Hematopoietic multipotent progenitor cell treated with erythropoietin and hydrocortisone succinate and interleukin-3 and kit ligand, for 8 days (in vitro differentiated cells): ENCODE measurements at regions not wholly inside any gene's neighbourhood (a gene's known extent, or its start where the extent isn't known, plus 50 kb on each side); places are given as distances from the start of the nearest gene placed in this dataset.
"Not testable (repeated sequence)": the region's sequence is repeated elsewhere in the genome, so short reads cannot be mapped to it uniquely, and the experiment has no call there.

Experiments
- DNase-seq: peaks from one replicate; pipeline ENCODE4 v3.0.0-alpha.2; 2015

DNA sequence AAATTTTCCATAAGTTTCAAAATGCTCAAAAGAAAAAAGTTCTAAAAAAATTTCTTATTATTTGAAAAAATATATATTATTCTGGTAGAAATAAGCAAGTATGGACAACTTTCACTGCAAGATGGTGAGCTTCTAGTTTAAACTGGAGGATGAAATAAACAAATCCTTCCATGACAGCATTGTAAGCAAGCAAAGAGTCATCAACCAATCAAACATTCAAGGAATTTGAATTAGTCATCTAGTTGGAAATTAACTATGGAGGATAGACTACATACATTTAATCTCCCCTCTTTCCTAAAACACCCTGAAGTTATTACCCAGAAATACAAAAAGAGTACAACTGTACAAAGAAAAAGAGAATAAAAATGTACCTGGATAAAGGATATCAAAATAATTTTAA lies 51.0 kb upstream of the IRX5 start:
- DNase-seq = no peak

DNA sequence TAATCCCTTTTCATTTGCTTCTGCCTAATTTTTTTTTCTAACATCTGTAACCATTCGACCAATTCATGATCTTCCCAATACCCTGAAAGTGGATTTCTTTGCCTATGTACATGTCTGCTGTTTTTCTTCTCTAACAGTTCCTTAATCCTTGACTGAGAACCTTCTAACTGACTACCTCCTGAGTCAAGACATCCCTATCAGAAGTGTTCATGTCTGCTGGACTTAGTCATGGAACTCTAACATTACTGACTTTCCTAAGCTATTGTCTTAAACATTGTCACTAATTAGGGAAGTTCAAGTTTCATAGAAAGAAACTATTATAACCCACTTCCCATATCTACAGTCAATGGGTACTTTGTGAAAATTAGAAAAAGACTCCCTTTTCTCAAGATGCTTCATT lies 52.4 kb upstream of the IRX5 start:
- no peak for DNase-seq

DNA sequence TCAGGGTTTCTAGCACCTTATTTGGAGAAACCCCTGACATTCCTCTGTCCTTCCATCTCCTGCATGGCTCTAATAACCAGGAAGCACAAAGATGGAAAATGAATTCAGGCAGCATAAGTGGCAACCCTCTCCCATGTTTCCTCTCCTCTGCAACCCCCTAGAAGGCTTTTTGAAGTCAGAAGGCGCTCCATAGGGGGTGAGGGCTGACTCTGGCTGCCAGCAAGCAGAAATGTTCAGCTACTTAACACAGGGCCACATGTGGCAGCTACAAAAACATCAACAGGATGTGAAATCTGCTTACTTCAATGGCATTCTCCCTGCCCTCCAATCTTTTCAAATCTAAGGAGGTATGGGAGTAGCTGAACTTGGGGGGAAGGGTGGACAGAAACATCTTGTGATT lies 55.2 kb upstream of the IRX5 start:
- DNase-seq = no peak

DNA sequence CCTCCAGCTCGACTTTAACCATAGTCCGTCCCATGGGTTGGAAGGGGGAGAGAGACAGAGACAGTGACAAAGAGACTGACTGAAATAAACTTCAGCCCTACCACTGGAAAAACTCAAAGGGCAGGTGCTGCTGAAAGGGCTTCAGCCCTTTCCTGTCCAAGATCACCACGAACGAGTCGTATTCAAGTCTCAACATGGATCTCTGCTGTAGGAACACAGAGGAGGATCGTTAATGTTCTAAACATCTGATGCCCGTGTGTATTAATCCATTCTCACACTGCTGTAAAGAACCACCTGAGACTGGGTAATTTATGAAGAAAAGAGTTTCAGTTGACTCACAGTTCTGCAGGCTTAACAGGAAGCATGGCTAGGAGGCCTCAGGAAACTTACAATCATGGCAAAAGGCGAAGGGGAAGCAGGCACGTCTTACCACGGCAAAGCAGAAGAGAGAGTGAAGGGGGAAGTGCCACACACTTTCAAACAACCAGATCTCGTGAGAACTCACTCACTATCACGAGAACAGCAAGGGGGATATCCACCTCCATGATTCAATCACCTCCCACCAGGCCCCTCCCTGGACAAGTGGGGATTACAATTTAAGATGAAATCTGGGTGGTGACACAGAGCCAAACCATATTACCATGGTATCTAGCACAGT lies 56.8 kb upstream of the IRX5 start:
- not testable (repeated sequence) for DNase-seq

DNA sequence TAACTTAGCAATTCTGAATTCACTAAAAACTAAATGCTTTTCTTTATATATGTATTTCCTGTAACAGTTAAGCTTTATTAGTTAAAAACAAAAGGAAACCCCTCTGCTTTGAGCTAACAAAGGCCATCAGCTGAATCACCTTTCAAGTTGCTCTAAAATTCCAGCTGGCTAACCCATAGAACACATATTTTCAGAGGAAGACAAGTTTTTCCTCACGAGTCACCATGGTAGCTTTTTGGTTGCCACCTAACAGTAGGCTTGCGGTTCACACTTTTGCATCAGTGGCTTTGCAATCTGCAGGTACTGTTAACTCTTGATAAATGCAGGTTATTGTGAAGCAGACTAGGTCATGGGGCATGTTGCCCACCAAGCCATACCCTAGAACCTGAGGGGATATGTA lies 57.6 kb upstream of the IRX5 start:
- DNase-seq = no peak

DNA sequence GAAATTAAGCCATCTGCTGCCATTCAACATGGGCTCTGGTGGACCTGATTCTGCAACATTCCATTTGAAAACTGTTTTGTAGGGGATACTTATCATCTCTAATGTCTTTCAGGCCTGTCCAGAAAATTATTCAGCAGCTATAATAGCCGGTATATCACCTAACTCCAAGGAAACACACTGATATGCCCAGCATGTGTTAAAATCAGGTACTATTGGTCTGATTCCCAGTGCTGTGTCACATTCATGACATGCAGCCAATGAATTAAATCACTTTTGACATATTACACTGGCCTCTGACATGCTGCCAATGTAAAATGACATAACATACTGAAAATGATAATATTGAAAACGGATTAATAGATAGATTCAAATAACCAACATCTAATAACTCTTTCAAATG lies 60.5 kb upstream of the IRX5 start:
- no peak for DNase-seq

DNA sequence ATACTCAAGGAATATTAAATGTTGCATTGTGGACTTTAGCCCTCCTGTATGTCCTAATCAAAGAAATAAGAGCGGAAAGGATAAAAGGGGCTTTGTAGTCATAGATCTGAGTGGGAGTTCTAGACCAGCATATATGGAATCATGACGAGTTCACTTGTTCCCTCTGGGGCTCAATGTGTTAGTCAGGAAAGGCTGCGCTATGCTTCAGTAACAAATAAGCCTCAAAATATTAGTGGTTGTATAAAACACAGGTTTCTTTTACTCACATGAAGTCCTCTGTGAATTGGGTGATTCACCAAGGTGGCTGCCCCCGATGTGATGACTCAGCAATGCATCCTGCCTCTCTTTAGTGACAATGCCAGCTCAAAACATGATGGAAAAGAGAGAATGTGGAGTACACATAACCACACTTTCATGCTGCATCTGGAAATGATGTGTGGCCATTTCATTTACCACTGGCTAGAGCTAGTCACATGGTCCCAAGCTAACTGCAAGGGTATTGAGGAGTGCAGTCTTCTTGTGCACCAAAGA lies 63.3 kb upstream of the IRX5 start:
- no peak for DNase-seq

DNA sequence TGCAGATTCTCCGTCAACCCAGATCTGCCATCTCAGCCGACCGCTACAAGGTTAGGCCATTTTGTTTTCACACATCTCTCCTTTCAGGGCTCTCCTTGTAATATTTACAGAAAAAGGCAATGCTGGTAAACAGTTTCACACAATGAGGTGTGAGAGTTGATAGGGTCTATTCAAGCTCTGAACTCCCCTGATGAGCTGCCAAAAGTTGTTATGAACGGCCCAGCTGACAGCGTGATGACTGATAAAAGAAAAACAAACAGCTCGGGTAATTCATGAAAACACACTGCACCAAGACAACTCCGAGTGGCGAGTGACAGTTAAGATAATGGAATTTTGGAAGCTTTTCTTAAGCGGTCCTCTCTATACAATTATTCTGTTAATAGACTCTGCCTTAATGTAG lies 68.1 kb upstream of the IRX5 start:
- no peak for DNase-seq

DNA sequence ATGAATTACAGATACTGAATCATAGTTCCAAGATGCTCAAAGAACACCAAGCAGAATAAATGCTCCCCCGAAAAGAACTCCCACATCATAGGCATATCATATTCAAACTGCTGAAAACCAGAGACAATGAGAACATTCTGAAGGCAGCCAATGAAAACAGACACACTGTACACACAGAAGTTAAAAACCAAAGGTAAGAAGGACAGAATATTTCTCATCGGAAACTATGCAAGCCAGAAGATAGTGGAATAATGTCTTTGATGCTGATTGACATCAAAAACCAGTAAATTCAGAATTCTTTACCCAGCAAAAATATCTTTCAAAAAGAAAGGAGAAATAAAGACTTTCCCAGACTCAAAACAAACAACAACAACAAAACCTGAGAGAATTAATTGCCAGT lies 73.8 kb upstream of the IRX5 start:
- DNase-seq = no peak

DNA sequence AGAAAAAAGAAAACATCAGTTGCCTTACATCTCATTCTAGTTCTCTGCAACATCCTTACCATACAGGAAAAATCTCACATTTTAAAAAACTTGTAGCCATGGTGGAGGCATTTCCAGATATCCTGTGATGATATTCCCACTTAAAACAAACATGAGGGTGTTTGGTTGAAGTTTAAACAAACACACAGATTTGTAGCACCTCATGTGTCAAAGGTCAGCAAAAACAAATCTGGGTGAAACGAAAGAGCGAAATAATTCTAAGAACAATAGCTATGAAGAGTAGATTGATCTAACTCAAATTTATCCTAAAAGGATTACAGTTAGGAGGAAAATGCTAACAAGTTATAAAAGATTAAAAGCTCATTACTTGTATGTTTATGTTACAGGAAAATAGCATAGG lies 83.1 kb upstream of the IRX5 start:
- no peak for DNase-seq

DNA sequence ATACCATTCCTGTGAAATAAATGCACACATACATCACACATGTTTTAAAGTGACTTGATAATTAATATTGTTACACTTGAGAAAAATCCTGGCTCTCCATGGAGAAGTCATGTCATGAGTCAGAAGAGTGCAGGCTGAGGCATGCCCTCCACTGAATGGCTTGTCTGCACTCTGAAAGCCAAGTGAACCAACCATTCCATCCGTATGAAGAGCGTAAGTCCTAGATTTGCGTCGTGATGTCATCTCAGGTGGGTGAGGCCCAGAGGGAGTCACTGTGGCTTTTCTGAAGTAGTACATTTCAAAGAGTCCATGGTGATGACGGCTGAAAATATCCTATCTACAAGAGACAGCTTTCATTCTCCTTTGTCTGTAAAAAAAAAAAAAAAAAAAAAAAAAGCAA lies 83.5 kb upstream of the IRX5 start:
- DNase-seq = no peak

DNA sequence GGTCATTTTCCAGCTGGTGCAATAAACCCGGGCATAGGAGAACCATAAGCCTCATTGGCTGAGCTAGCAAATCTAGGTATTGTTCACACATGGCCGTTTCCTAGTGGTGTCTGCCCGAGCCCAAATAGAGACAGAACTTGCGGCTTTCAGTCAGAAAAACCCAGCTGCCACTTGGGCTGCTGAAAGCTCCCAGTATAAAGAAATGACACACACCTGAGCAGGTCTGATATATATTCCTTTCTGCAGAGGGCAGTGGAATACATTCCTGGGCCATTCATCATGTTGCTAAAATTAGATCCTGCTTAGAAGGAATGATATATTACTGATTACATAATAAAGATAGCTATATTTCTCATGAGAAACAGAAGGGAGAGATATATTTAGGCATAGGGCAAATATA lies 83.9 kb upstream of the IRX5 start:
- no peak for DNase-seq

DNA sequence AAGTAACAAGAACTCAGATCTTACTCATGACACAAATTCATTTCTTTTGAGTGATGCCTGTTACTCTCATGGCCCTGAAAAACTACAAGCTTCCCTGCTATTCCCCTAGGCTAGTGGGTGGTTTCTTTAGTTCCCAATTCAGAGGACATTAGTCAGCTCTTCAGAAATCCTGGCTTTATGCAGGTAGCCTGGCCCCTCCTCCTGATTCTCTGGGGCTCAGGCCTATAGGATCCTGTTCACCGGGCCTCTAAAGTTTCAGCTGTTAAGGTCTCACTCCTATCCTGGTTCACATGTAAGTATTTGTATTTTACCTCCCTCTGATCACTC lies 87.3 kb upstream of the IRX5 start:
- no peak for DNase-seq

DNA sequence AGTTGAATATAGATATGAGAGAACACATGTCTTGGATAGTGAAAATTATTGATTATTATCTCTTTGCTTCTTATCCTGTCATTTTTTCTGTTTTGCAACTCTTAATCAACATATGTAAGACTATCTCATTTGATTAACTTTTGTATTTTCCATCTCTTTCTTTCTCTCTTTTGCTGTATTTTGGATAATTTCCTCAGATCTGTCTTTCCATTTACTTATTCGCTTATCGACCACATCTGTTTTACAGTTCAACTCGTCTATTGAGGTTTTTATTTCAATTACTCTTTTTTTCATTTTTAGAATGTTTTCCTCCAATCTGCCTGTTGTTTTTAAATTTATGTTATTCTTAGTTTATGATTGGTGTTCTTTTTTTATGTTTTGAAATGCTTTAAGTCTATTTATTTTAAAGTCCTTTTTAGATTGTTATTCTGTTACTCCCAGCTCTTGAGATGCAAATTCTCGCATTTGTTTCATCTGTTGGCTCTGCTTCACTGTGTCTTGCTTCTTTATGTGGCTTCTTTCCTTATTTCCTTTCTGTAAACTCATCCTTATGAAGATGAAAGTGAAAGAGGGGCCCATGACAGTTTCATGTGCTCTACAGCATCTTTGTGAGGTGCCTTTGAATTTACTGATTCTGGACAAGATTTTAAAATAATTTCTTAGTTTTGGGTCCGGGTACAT lies 87.8 kb upstream of the IRX5 start:
- no peak for DNase-seq

DNA sequence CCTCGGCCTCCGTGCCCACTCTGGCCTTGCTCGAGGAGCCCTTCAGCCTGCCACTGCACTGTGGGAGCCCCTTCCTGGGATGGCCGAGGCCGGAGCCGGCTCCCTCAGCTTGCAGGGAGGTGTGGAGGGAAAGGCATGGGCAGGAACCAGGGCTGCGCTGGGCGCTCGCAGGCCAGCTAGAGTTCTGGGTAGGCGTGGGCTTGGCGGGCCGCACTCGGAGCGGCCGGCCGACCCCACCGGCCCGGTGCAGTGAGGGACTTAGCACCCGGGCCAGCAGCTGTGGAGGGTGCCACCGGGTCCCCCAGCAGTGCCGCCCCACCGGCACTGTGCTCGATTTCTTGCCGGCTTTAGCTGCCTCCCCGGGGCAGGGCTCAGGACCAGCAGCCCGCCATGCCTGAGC lies 101.0 kb upstream of the IRX5 start:
- no peak for DNase-seq

DNA sequence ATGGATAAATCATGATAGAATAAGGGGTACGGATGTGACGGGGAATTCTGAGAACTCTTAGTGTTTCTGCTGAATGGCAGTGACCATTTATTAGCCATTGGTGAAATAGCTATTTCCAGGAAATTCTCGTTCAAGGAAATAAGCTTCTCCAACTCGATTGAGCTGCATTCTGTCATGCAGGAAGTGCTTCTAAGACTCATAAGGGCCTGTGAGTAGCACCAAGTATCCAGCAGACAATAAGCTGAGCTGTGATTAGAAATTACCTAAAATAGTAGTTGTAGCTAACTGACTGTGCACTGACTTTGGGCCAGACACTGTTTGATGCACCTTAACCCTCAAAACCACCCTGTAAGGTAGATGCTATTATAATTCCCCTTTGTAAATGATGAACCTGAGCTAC lies 107.8 kb upstream of the IRX5 start:
- DNase-seq = no peak

DNA sequence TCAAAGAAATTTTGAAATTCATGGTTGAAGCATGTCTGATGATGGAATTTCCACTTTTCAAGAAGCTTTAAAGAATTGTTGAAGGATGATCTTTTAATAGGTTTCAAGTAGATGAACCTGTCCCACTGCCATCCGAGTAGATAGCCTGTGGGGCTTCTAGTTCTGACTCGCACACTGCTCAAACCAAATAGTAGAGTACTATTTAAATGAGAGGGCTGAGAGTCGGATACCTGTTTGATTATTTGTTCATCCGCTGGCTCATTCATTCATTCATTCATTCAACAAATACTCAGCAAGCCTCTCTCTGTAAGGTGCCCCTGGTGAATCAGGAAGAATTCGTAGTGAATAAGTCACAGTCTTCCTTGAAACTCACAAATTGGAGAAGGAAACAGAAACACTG lies 108.2 kb upstream of the IRX5 start:
- DNase-seq = no peak

DNA sequence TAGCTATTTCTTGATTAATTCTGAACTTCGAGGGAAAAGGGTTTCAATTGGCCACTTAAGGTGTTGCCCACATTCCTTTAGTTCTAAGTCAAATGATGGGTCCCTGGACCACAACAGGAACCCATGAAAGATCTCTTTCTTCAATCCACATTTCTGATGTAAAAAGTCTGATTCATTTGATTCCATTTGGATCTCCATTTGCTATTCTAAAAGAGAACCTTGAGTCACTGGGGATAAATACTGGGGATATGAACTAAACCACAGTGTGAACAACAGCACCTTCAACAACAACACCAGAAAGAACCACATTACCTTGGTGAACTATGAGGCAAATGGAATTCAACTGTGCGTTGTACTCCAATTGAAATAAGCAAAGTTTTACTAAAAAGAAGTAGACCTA lies 108.9 kb upstream of the IRX5 start:
- no peak for DNase-seq

DNA sequence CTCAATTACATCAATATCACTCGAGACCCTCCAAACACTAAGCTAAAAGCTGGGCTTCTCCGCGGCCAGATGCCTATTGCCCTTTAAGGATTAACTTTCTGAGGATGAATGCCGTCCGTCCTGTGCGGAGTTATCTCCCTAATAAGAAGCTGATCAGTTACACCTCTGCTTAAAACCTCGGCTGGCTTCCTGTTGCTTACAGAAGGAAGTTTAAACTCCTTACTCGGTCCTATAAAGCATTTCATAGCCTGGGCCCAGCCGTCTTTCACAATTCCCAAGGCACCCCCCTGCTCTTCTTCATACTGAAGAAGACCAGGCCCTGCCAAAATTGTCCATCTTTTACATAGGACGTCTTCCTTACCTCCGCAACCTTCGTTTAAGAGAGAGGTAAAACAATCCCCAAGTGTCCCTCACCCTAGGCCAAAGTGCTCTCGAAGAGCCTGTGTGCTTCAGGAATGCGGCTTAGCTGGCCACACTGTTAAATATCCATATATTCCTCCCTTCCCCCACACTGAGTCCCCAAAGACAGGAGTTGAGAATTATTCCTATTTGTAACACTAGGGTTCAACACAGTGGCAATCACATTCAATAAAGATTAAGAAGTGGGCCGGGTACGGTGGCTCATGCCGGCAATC lies 112.6 kb upstream of the IRX5 start:
- no peak for DNase-seq

DNA sequence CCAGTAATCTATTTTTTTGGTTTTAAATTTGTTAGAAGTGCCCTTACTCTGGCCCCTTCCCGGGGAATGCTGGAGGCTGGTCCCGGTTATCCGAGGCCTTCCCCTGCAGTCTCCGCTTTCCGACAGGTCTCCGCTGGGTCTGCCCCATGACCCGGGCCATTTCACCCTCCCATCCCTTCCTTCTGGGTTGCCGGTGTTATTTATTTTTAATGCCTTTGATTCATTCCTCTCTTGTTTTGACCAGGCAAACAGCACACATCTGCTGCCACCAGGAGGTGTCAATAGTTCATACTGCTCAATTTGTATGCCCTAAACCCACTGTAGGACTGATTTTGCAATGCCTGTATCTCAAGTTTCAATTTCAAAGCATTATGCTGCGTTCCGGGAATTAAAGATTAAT lies 113.2 kb upstream of the IRX5 start:
- no peak for DNase-seq

DNA sequence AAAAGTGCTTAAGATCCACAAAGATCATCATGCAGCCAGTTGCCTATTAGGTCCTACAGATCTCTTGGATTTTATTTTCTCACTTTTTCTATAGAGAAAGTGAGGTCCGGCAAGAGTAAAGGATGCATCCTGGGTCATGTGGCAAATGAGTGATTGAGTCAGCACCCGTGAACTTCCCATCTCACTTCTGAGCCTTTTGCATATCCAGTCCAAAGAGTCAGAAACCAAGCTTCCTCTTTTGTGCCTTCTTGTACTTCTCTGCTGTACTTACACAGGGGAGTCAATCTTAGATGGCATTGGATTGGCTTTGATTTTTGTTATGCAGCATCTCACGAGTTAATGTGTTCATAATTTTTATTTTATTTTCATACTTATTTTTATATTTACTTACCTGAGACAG lies 114.2 kb upstream of the IRX5 start:
- no peak for DNase-seq

DNA sequence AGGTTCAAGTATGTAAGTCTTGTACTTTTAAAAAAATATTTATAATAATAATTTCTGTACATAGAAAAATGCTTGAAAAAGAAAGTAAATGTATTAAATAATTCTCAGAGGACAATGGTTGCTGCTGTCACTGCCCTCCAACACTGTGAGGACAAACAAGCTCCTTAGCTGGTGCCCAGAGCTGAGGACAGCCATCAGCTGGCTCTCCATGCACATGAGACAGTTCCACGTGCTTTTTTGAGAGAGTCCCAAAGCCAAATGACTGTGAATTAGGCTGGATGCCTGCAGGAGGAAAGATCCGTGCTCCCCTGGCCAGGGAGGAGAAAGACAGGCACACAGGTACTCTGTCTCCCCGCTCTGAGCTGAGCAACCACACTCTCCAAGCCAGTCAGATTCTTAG lies 115.5 kb upstream of the IRX5 start:
- no peak for DNase-seq

DNA sequence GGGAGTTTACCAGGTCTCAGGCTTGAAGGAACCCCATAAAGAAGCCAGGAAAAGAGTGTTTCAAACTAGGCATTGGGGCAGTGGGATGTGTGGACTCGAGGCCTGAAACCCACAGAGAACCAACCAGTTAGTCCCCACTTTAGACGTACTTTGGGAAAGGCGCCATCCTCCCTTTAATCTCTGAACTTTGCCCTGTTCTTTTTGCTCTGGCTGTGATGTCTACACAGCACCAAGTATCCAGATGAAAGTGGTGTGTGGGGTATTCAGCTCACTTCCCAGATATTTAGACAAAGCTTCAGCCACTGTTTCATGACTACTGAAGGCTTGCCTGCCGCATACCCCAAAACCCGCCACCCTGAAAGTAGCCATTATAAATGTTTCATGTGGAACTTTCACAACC lies 116.9 kb upstream of the IRX5 start:
- DNase-seq = no peak

DNA sequence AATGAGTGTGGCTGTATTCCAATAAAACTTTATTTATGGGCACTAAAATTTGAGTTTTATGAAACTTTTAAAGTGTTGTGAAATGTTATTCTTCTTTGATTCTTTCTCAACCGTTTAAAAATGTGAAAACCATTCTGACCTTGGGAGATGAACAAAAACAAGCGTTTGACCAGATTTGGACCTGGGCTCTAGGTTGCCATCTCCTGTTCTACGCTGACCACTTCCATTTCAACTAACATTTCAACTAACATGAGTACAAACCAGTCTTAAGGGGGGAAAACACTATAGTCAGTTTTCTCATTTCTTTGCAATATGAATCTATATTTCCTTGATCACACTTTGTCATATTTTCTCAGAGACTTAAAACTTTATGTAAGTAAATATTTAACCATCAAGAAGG lies 118.4 kb upstream of the IRX5 start:
- DNase-seq = no peak

DNA sequence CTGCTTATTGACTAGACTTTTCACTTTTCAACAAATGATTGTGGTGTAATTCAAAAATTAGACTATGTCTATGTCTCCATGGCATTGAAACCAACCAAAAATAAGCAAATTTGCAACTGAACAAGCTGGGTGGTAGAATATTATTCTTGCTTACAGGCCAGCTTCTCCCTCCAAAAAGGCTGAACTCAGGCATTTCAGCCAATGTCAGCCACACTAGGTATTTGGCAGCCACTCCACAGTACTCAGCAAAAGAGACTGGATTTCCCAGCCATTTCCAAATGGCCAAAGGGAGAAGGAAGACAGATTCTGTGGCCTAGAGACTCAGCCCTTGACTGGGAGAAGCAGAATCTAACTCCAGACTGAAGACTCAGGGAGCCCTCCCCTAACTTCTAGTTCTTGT lies 121.8 kb upstream of the IRX5 start:
- DNase-seq = no peak
